ACC112 (cell line): ENCODE measurements at regions not wholly inside any gene's neighbourhood (a gene's known extent, or its start where the extent isn't known, plus 50 kb on each side); places are given as distances from the start of the nearest gene placed in this dataset.
"Not testable (repeated sequence)": the region's sequence is repeated elsewhere in the genome, so short reads cannot be mapped to it uniquely, and the experiment has no call there.

ENCODE experiments used
- H2AFZ ChIP-seq: fragments of 200-600 bp; sonication (generic); one replicate; pipeline ENCODE4 v1.6.0; 2017; ENCODE audit warnings: antibody characterized with exemption, low read length; ENCODE audit not compliant: unreplicated experiment
- H3K27ac ChIP-seq: fragments of 200-600 bp; sonication (generic); 2 replicates; pipeline ENCODE4 v1.5.1; 2014; ENCODE audit warnings: low read depth, mild to moderate bottlenecking, antibody characterized with exemption, low read length, moderate library complexity
- H3K27me3 ChIP-seq: fragments of 200-600 bp; sonication (generic); 2 replicates; pipeline ENCODE4 v1.6.1; 2014; ENCODE audit warnings: mild to moderate bottlenecking, antibody characterized with exemption, low read length, moderate library complexity, mixed read lengths; ENCODE audit not compliant: insufficient read depth
- H3K36me3 ChIP-seq: fragments of 200-600 bp; sonication (generic); 2 replicates; pipeline ENCODE4 v1.6.1; 2016; ENCODE audit warnings: mild to moderate bottlenecking, antibody characterized with exemption, low read length, moderate library complexity, mixed read lengths; ENCODE audit not compliant: insufficient read depth
- H3K4me1 ChIP-seq: fragments of 200-600 bp; sonication (generic); one replicate; pipeline ENCODE4 v1.6.1; 2016; ENCODE audit warnings: low read length, mixed read lengths; ENCODE audit not compliant: insufficient read depth, unreplicated experiment, control insufficient read depth
- H3K4me3 ChIP-seq: fragments of 200-600 bp; sonication (generic); 2 replicates; pipeline ENCODE4 v1.5.1; 2014; ENCODE audit warnings: mild to moderate bottlenecking, low read depth, low read length
- H3K79me2 ChIP-seq: fragments of 200-600 bp; sonication (generic); one replicate; pipeline ENCODE4 v1.6.0; 2016; ENCODE audit warnings: low read length; ENCODE audit not compliant: control insufficient read depth, unreplicated experiment, insufficient read depth

- Histone ChIP-seq H3K4me3 (no peak overlapping the region), H3K4me1 (no peaks in the 10 kb centered on the region), H3K27ac (no peak overlapping the region), H3K27me3 (no peaks in the 10 kb centered on the region), H3K36me3 (no peaks in the 10 kb centered on the region), H2AFZ (no peak overlapping the region), H3K79me2 (no peaks in the 10 kb centered on the region)
Observed at GRCh38 chr2:21866316-21866715, 742.5 kb downstream of the TDRD15 start.

- Histone ChIP-seq H3K27me3 (no peaks in the 10 kb centered on the region), H3K79me2 (no peaks in the 10 kb centered on the region), H3K4me3 (no peak overlapping the region), H3K36me3 (no peaks in the 10 kb centered on the region), H2AFZ (no peak overlapping the region), H3K27ac (no peak overlapping the region), H3K4me1 (no peaks in the 10 kb centered on the region)
Observed at GRCh38 chr2:21887881-21888280, 764.1 kb downstream of the TDRD15 start.

DNA sequence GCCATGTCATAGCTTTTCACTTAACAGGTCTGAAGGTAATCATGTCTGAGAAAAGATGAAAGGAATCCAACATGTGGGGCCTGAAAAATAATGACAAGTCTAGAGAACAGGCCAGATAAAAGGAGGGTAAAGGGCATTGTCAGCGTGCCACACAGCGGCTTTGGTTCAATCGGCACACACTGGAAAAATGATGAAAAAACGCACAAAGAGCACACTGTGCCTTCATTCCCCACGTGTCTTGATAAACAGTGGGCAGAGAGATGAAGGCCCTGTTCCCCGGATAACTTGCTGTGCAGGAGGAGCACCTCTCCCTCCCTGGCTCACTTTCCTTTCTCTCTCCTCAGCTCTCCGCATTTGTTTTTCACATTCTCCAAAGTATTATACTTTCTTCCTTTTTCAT lies 766.3 kb downstream of the TDRD15 start:
- Histone ChIP-seq H2AFZ (no peak overlapping the region), H3K4me3 (no peak overlapping the region), H3K79me2 (no peaks in the 10 kb centered on the region), H3K27ac (no peak overlapping the region), H3K36me3 (no peaks in the 10 kb centered on the region), H3K4me1 (no peaks in the 10 kb centered on the region), H3K27me3 (no peaks in the 10 kb centered on the region)

DNA sequence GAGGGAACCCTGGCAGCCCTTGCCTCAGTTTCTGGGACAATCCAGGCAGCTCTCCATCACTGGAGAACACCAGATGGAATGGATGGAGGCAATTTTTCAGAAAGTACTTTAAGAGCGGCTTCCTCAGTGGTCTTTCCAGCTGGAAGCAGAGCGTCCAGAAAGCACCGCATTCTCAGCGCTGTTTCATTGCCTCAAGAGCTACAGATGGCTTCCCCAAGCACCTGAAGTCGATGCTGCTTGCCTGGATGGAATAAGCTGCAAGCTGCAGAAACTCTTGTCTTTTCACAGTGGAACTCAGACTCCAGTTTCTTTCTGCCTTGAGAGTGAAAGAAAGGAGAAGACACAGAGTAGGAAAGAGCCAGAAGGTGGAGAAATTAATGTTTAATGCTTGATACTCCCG lies 766.9 kb downstream of the TDRD15 start:
- H3K27ac ChIP-seq = no peak overlapping the region
- H2AFZ ChIP-seq = no peak overlapping the region
- H3K79me2 ChIP-seq = no peaks in the 10 kb centered on the region
- no peaks in the 10 kb centered on the region for H3K4me1 ChIP-seq
- no peaks in the 10 kb centered on the region for H3K27me3 ChIP-seq
- no peaks in the 10 kb centered on the region for H3K36me3 ChIP-seq
- no peak overlapping the region for H3K4me3 ChIP-seq

DNA sequence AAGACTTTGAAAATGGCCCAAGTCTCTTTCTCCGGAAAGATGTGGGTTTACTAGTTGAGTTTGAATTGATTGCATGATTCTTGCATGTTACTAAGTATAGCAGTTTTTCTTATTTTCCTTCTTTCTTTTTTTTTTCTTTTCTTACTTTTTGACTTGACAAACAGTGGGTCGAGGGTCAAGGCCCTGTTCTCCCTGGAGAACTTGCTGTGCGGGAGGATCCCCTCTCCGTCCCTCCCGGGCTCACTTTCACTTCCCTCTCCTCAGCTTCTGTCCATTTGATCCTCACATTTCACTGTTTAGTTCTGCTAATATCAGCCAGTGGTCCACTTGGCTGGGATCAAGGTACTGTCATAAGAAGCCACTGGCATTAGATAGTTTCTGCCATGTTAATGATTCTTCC lies 767.4 kb downstream of the TDRD15 start:
- H3K27me3 ChIP-seq = no peaks in the 10 kb centered on the region
- no peak overlapping the region for H3K27ac ChIP-seq
- H2AFZ ChIP-seq = no peak overlapping the region
- no peak overlapping the region for H3K4me3 ChIP-seq
- no peaks in the 10 kb centered on the region for H3K4me1 ChIP-seq
- H3K36me3 ChIP-seq = no peaks in the 10 kb centered on the region
- H3K79me2 ChIP-seq = no peaks in the 10 kb centered on the region

DNA sequence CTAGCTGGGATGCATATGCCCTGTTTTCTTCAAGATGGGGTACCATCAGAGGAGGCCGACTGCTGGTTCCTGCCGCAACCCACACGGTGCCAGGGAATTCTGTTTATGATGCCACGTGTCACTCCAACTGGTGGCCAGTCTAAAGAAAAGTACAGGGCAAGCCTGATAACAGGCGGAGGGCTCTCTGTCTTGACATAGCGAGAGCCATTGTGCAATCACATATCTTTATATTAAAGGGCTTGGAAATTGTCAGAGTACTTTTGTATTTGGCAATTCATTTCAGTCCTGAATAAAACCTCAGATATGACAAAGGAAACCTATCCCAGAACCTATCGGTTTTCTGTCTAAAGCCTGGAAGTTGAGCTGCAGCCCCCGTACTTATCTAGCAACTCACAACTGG lies 768.4 kb downstream of the TDRD15 start:
- Histone ChIP-seq H3K27ac (no peak overlapping the region), H3K4me3 (no peak overlapping the region), H3K27me3 (no peaks in the 10 kb centered on the region), H2AFZ (no peak overlapping the region), H3K36me3 (no peaks in the 10 kb centered on the region), H3K4me1 (no peaks in the 10 kb centered on the region), H3K79me2 (no peaks in the 10 kb centered on the region)

DNA sequence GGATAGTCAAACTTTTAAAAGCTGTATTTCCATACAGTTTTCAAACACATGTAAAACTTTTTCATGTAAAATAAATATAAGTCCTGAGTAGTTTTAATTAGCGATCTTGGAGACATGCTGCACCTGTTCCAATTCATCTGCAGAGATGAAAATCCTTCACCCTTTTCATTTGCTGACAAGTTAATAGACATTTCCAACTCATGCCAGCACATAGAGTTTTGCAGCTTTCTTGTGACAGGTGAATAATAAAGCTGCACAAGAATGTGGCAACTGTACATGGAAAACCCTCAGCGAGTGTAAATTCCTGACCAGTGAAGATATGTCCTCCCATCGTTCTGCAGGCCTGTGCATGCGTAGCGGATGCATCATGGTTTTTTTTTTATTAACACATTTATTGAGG lies 771.4 kb downstream of the TDRD15 start:
- Histone ChIP-seq H3K27me3 (no peaks in the 10 kb centered on the region), H3K79me2 (no peaks in the 10 kb centered on the region), H3K4me1 (no peaks in the 10 kb centered on the region), H2AFZ (no peak overlapping the region), H3K36me3 (no peaks in the 10 kb centered on the region), H3K4me3 (no peak overlapping the region), H3K27ac (no peak overlapping the region)

GRCh38 chr2:21908712-21909380 lies 785.1 kb downstream of the TDRD15 start:
- H2AFZ ChIP-seq, H3K4me3 ChIP-seq, H3K4me1 ChIP-seq, H3K79me2 ChIP-seq, H3K36me3 ChIP-seq, H3K27me3 ChIP-seq, H3K27ac ChIP-seq: not testable (repeated sequence)

- Histone ChIP-seq H2AFZ (no peak overlapping the region), H3K79me2 (no peaks in the 10 kb centered on the region), H3K4me3 (peak overlapping the region; percentile 44; the same call in 1 of the 2 replicates), H3K27ac (no peak overlapping the region), H3K4me1 (no peaks in the 10 kb centered on the region), H3K36me3 (no peaks in the 10 kb centered on the region), H3K27me3 (no peaks in the 10 kb centered on the region)
Observed at GRCh38 chr2:21910832-21911507, 787.2 kb downstream of the TDRD15 start.

- Histone ChIP-seq H3K4me1 (no peaks in the 10 kb centered on the region), H2AFZ (no peak overlapping the region), H3K79me2 (no peaks in the 10 kb centered on the region), H3K36me3 (no peaks in the 10 kb centered on the region), H3K27ac (no peak overlapping the region), H3K27me3 (no peaks in the 10 kb centered on the region), H3K4me3 (no peak overlapping the region)
Observed at GRCh38 chr2:21912405-21912804, 788.6 kb downstream of the TDRD15 start.

DNA sequence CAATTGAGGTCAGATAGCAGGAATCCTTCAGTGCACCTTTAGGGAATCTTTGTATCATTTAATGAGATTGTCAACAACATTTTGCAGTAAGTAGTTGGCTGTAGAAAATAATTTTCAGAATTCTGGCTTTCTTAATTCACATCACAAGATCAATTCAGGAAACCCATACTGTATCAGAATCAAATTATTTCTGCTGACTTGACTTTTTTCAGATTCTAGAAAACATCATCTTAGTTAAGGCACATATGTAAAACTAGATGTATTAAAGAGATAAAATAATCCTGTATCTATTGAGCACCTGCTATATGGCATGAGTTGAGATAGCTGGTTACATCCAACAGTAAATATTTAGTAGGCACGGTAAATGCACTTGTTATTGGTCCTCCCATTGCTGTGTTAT lies 791.4 kb downstream of the TDRD15 start:
- H3K4me3 ChIP-seq = no peak overlapping the region
- no peak overlapping the region for H3K27ac ChIP-seq
- no peaks in the 10 kb centered on the region for H3K4me1 ChIP-seq
- H3K36me3 ChIP-seq = no peaks in the 10 kb centered on the region
- H3K27me3 ChIP-seq = no peaks in the 10 kb centered on the region
- H2AFZ ChIP-seq = no peak overlapping the region
- H3K79me2 ChIP-seq = no peaks in the 10 kb centered on the region
